HCT116 (cell line): ENCODE measurements at regions not wholly inside any gene's neighbourhood (a gene's known extent, or its start where the extent isn't known, plus 50 kb on each side); places are given as distances from the start of the nearest gene placed in this dataset.
"Not testable (repeated sequence)": the region's sequence is repeated elsewhere in the genome, so short reads cannot be mapped to it uniquely, and the experiment has no call there.

Source experiments
- EZH2 ChIP-seq: fragments of 200-600 bp; sonication (generic); IDR thresholded peaks from 2 replicates; pipeline ENCODE4 v1.6.1; 2017; ENCODE audit warnings: antibody characterized with exemption, mixed run types
- JUND ChIP-seq: IDR thresholded peaks from 2 replicates; pipeline ENCODE4 v1.6.1; 2012
- POLR2A ChIP-seq: IDR thresholded peaks from 2 replicates; pipeline ENCODE4 v1.7.0; 2011; ENCODE audit warnings: borderline replicate concordance; ENCODE audit not compliant: insufficient read depth, insufficient read length; ENCODE audit errors: extremely low read depth
- POLR2AphosphoS5 ChIP-seq: IDR thresholded peaks from 2 replicates; pipeline ENCODE4 v1.6.1; 2011; ENCODE audit warnings: mild to moderate bottlenecking, low read depth, low read length, moderate library complexity
- RAD21 ChIP-seq: IDR thresholded peaks from 2 replicates; pipeline ENCODE4 v1.6.1; 2012; ENCODE audit warnings: low read depth, mild to moderate bottlenecking
- SP1 ChIP-seq: IDR thresholded peaks from 2 replicates; pipeline ENCODE4 v1.6.1; 2012; ENCODE audit warnings: low read depth
- ZNF274 ChIP-seq: fragments of 200-500 bp; sonication (Bioruptor generic); IDR thresholded peaks from 2 replicates; pipeline ENCODE4 v1.6.1; 2014; ENCODE audit warnings: mild to moderate bottlenecking, low read depth, low read length, inconsistent platforms
- TF ChIP-seq, protein P1 (sequence below), 3 experiments: fragments of 200-600 bp in 1 of 3; sonication (generic) in 1 of 3; IDR thresholded peaks in 2 of 3; conservative IDR thresholded peaks in 1 of 3; 2 replicates each; pipeline ENCODE4 v1.5.1; 2012 to 2017; ENCODE audit warnings: low read depth in 2 of 3, low read length in 2 of 3, antibody characterized with exemption in 1 of 3, borderline replicate concordance in 1 of 3, control low read depth in 1 of 3, mild to moderate bottlenecking in 1 of 3, mixed read lengths in 1 of 3, mixed run types in 1 of 3, moderate library complexity in 1 of 3; ENCODE audit not compliant: insufficient read depth in 1 of 3
- TF ChIP-seq, protein P2 (sequence below): IDR thresholded peaks from 2 replicates; pipeline ENCODE4 v1.6.1; 2012

DNA sequence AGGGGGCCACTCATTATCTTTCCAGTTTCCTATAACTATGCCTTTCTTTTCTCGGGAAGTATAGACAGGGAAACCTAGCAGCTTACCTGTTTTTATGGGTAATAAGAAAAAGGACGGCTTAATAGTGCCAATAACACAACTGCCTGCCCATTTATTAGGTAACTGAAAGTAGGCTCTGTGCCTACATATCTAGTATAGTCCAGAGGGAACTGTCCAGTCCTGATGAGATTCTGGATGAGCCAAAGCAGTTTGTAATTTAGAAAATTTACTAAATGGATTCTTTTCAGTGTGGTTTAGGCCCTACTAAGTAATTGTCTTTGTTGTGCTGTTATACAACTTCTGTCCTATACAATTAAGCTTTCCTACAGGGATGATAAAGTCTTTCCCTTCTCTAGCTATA is 125.5 kb upstream of the CCZ1B start:
- not testable (repeated sequence) for TF ChIP-seq JUND, ZNF274, EZH2, POLR2A, RAD21, POLR2AphosphoS5, SP1
- TF ChIP-seq, protein P1, sequence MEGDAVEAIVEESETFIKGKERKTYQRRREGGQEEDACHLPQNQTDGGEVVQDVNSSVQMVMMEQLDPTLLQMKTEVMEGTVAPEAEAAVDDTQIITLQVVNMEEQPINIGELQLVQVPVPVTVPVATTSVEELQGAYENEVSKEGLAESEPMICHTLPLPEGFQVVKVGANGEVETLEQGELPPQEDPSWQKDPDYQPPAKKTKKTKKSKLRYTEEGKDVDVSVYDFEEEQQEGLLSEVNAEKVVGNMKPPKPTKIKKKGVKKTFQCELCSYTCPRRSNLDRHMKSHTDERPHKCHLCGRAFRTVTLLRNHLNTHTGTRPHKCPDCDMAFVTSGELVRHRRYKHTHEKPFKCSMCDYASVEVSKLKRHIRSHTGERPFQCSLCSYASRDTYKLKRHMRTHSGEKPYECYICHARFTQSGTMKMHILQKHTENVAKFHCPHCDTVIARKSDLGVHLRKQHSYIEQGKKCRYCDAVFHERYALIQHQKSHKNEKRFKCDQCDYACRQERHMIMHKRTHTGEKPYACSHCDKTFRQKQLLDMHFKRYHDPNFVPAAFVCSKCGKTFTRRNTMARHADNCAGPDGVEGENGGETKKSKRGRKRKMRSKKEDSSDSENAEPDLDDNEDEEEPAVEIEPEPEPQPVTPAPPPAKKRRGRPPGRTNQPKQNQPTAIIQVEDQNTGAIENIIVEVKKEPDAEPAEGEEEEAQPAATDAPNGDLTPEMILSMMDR (IDR thresholded peaks at IDR 0.05 in 2 of 3, conservative IDR thresholded peaks at IDR 0.05 in 1 of 3; ENCODE audit: borderline replicate concordance in 1 of 3, insufficient read depth in 1 of 3, low read depth in 2 of 3, low read length in 2 of 3) = not testable (repeated sequence)
- TF ChIP-seq, protein P2, sequence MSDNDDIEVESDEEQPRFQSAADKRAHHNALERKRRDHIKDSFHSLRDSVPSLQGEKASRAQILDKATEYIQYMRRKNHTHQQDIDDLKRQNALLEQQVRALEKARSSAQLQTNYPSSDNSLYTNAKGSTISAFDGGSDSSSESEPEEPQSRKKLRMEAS = not testable (repeated sequence)
